Osteoblast (primary cell): ENCODE measurements at regions not wholly inside any gene's neighbourhood (a gene's known extent, or its start where the extent isn't known, plus 50 kb on each side); places are given as distances from the start of the nearest gene placed in this dataset.

ENCODE experiments used
- DNase-seq: peaks from one replicate; pipeline ENCODE4 v3.0.0; 2011; ENCODE audit warnings: low spot score, mixed read lengths; ENCODE audit not compliant: insufficient read length; ENCODE audit errors: missing footprints
- H2AFZ ChIP-seq: 2 replicates; pipeline ENCODE4 v1.6.0; 2011; ENCODE audit warnings: mild to moderate bottlenecking, low read length
- H3K27ac ChIP-seq: 2 replicates; pipeline ENCODE4 v1.5.1; 2011; ENCODE audit warnings: mild to moderate bottlenecking, low read depth, low read length, moderate library complexity
- H3K27me3 ChIP-seq: 2 replicates; pipeline ENCODE4 v1.6.0; 2012; ENCODE audit warnings: mild to moderate bottlenecking, control low read depth, inconsistent platforms, low read length, moderate library complexity; ENCODE audit not compliant: insufficient read depth
- H3K36me3 ChIP-seq: 2 replicates; pipeline ENCODE4 v1.5.1; 2011; ENCODE audit warnings: mild to moderate bottlenecking, low read length, control low read depth, moderate library complexity; ENCODE audit not compliant: insufficient read depth
- H3K4me1 ChIP-seq: 2 replicates; pipeline ENCODE4 v1.5.1; 2011; ENCODE audit warnings: mild to moderate bottlenecking, low read length, control low read depth, moderate library complexity; ENCODE audit not compliant: insufficient read depth
- H3K4me2 ChIP-seq: 2 replicates; pipeline ENCODE4 v1.6.0; 2011; ENCODE audit warnings: mild to moderate bottlenecking, low read length; ENCODE audit not compliant: insufficient read depth
- H3K4me3 ChIP-seq: fragments of 200-600 bp; sonication (generic); 3 replicates; pipeline ENCODE4 v1.5.1; 2012; ENCODE audit warnings: mild to moderate bottlenecking, low read length, inconsistent platforms; ENCODE audit not compliant: insufficient read depth
- H3K79me2 ChIP-seq: 2 replicates; pipeline ENCODE4 v1.6.0; 2012; ENCODE audit warnings: mild to moderate bottlenecking, low read length, control low read depth, inconsistent platforms; ENCODE audit not compliant: insufficient read depth
- H3K9me3 ChIP-seq: 2 replicates; pipeline ENCODE4 v1.5.1; 2011; ENCODE audit warnings: low read depth, low read length, control low read depth
- H4K20me1 ChIP-seq: 2 replicates; pipeline ENCODE4 v1.6.0; 2012; ENCODE audit warnings: mild to moderate bottlenecking, low read length, control low read depth; ENCODE audit not compliant: insufficient read depth
- TF ChIP-seq, protein P1 (sequence below): IDR thresholded peaks from 2 replicates; pipeline ENCODE4 v1.5.1; 2011; ENCODE audit warnings: mild to moderate bottlenecking, low read depth, low read length, moderate library complexity; ENCODE audit errors: extremely low read depth

- no peaks in the 10 kb centered on the region for H3K36me3 ChIP-seq
- no peaks in the 10 kb centered on the region for H3K4me1 ChIP-seq
- H3K4me3 ChIP-seq = no peak overlapping the region
- no peaks in the 10 kb centered on the region for H4K20me1 ChIP-seq
- no peak overlapping the region for H3K27ac ChIP-seq
- H3K79me2 ChIP-seq = no peaks in the 10 kb centered on the region
- TF ChIP-seq, protein P1, sequence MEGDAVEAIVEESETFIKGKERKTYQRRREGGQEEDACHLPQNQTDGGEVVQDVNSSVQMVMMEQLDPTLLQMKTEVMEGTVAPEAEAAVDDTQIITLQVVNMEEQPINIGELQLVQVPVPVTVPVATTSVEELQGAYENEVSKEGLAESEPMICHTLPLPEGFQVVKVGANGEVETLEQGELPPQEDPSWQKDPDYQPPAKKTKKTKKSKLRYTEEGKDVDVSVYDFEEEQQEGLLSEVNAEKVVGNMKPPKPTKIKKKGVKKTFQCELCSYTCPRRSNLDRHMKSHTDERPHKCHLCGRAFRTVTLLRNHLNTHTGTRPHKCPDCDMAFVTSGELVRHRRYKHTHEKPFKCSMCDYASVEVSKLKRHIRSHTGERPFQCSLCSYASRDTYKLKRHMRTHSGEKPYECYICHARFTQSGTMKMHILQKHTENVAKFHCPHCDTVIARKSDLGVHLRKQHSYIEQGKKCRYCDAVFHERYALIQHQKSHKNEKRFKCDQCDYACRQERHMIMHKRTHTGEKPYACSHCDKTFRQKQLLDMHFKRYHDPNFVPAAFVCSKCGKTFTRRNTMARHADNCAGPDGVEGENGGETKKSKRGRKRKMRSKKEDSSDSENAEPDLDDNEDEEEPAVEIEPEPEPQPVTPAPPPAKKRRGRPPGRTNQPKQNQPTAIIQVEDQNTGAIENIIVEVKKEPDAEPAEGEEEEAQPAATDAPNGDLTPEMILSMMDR = no peak
- H3K4me2 ChIP-seq = no peak overlapping the region
- no peaks in the 10 kb centered on the region for H3K27me3 ChIP-seq
- no peak for DNase-seq
- no peak overlapping the region for H2AFZ ChIP-seq
- no peaks in the 10 kb centered on the region for H3K9me3 ChIP-seq
Observed at GRCh38 chr15:94970096-94970495, 738.7 kb downstream of the MCTP2 start.

DNA sequence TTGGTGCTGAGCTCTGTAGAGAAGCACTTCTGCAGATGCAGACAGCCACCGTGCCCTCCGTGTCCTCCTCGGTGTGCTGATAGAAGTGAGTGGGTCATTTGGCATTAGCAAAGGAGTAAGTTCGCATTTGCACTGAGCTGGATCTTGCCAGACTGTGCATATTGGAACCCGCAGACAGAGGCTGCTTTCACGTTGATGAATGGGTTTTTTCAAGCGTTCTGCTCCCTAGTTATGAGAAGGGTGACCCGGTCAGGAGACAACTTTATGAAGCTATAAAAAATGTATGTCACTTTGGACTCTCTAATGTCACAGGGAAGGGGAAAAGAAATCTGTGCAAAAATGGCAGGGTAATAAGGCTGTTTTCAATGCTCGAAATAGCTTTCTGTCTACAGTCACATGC lies 739.4 kb downstream of the MCTP2 start:
- no peak overlapping the region for H2AFZ ChIP-seq
- H3K79me2 ChIP-seq = no peaks in the 10 kb centered on the region
- no peaks in the 10 kb centered on the region for H4K20me1 ChIP-seq
- TF ChIP-seq, protein P1 = no peak
- H3K4me1 ChIP-seq = no peaks in the 10 kb centered on the region
- H3K9me3 ChIP-seq = no peaks in the 10 kb centered on the region
- H3K4me3 ChIP-seq = no peak overlapping the region
- no peaks in the 10 kb centered on the region for H3K27me3 ChIP-seq
- no peak overlapping the region for H3K4me2 ChIP-seq
- no peak overlapping the region for H3K27ac ChIP-seq
- DNase-seq = no peak
- H3K36me3 ChIP-seq = no peaks in the 10 kb centered on the region

DNA sequence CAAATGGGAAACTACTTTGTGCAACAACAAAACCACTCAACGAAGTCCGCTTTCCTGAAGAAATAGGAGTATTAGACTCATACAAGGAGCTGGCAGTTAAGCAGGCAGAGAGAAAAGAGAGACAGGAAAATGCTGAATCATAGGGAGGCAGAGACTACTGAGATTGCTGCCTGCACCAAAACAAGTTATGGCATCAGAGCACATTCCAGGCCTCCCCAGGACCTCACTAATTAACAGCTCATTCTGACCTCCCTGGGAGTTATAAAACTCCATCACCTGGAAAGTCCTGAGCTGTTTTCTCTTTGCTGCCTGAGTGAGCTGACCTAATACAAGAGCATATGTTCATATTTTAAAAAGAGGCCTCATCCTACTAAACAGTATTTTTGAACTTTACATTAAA lies 741.0 kb downstream of the MCTP2 start:
- Histone ChIP-seq H3K79me2 (no peaks in the 10 kb centered on the region), H3K27ac (no peak overlapping the region), H4K20me1 (no peaks in the 10 kb centered on the region), H3K27me3 (no peaks in the 10 kb centered on the region), H3K4me2 (no peak overlapping the region), H3K4me3 (no peak overlapping the region), H3K9me3 (no peaks in the 10 kb centered on the region), H3K4me1 (no peaks in the 10 kb centered on the region), H3K36me3 (no peaks in the 10 kb centered on the region), H2AFZ (no peak overlapping the region)
- TF ChIP-seq, protein P1 = no peak
- DNase-seq = no peak

GRCh38 chr15:94987085-94987484 lies 755.7 kb downstream of the MCTP2 start:
- Histone ChIP-seq H3K79me2 (no peaks in the 10 kb centered on the region), H3K36me3 (no peaks in the 10 kb centered on the region), H3K9me3 (no peaks in the 10 kb centered on the region), H3K4me3 (no peak overlapping the region), H3K4me1 (no peaks in the 10 kb centered on the region), H3K27me3 (no peaks in the 10 kb centered on the region), H3K4me2 (no peak overlapping the region), H3K27ac (no peak overlapping the region), H4K20me1 (no peaks in the 10 kb centered on the region), H2AFZ (no peak overlapping the region)
- no peak for DNase-seq
- TF ChIP-seq, protein P1 = no peak
